ENCODE measurements at regions not wholly inside any gene's neighbourhood (a gene's known extent, or its start where the extent isn't known, plus 50 kb on each side); places are given as distances from the start of the nearest gene placed in this dataset.

DNA sequence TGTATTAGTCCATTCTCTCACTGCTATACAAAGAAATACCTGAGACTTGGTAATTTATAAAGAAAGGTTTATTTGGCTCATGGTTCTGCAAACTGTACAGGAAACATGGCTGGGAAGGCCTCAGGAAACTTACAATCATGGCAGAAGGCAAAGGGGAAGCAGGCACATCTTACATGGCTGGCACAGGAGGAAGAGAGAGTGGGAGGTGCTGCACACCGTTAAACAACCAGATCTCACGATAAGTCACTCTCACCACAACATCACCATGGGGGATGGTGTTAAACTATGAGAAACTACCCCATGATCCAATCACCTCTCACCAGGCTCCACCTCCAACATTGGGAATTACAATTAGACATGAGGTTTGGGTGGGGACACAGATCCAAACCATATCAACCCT is 191.8 kb upstream of the PLXNC1 start:
- DNase-seq (ENCODE audit: low read depth, low spot score) (no peak), ATAC-seq (no peak)
- no peaks in the 10 kb centered on the region for H3K27me3 ChIP-seq (ENCODE audit: insufficient read depth, low read length)
- TF ChIP-seq EZH2phosphoT487 (IDR thresholded peaks at IDR 0.05; ENCODE audit: borderline replicate concordance) (no peak), ELF1 (IDR thresholded peaks at IDR 0.05; ENCODE audit: borderline replicate concordance, low read depth) (no peak), TCF7L2 (IDR thresholded peaks at IDR 0.05; ENCODE audit: borderline replicate concordance, extremely low read depth, insufficient read depth, insufficient read length) (no peak), CEBPB (IDR thresholded peaks at IDR 0.05; ENCODE audit: low read depth) (no peak), REST (IDR thresholded peaks at IDR 0.05; ENCODE audit: low read depth) (no peak), CTCF (IDR thresholded peaks at IDR 0.05 in 2 of 3, conservative IDR thresholded peaks at IDR 0.05 in 1 of 3; ENCODE audit: borderline replicate concordance in 1 of 3, insufficient read depth in 1 of 3, low read depth in 2 of 3, low read length in 2 of 3) (no peak), SP1 (IDR thresholded peaks at IDR 0.05; ENCODE audit: low read depth) (no peak)
- no peaks in the 10 kb centered on the region for H3K9me3 ChIP-seq (ENCODE audit: control insufficient read depth in 1 of 2, insufficient read depth in 1 of 2, low read depth in 1 of 2, low read length in 2 of 2)
- ChIA-PET POLR2A (no interaction called here), CTCF (no interaction called here), RAD21 (ENCODE audit: low non-redundant PET in 1 of 2, low total read pairs in 2 of 2, uncharacterized antibody in 2 of 2, unreplicated experiment in 2 of 2) (no interaction called here)
- no peak overlapping the region for H3K9ac ChIP-seq (ENCODE audit: low read length)
- no peaks in the 10 kb centered on the region for H3K4me1 ChIP-seq (ENCODE audit: control insufficient read depth in 1 of 2, insufficient read depth in 2 of 2, low read length in 2 of 2)
- H3K27ac ChIP-seq (ENCODE audit: low read depth, low read length) = no peak overlapping the region
- no TSS peak for BruUV-seq (replicated peaks)
- H3K9me2 ChIP-seq (ENCODE audit: insufficient read depth) = no peaks in the 10 kb centered on the region; the same call in 1 of the 2 replicates
- H4K20me1 ChIP-seq (ENCODE audit: insufficient read depth) = no peaks in the 10 kb centered on the region
- intact Hi-C loops (cut with micrococcal nuclease) = no loop called here
- H3K79me2 ChIP-seq (ENCODE audit: insufficient read depth, low read length) = no peaks in the 10 kb centered on the region
- H3K36me3 ChIP-seq (ENCODE audit: control insufficient read depth in 1 of 2, insufficient read depth in 2 of 2, low read length in 2 of 2) = no peaks in the 10 kb centered on the region
- H3K4me3 ChIP-seq (replicated peaks in 1 of 2; ENCODE audit: low read depth in 1 of 2, low read length in 2 of 2) = no peak overlapping the region
- H2AFZ ChIP-seq (ENCODE audit: low read depth, low read length, poor library complexity, severe bottlenecking) = no peak overlapping the region
- no peak overlapping the region for H3K4me2 ChIP-seq (ENCODE audit: low read length)

All from HCT116 (cell line).